HG03064 (cell line): ENCODE measurements at regions not wholly inside any gene's neighbourhood (a gene's known extent, or its start where the extent isn't known, plus 50 kb on each side); places are given as distances from the start of the nearest gene placed in this dataset.

Source experiments
- ATAC-seq: cut with Tn5 transposase; IDR thresholded peaks from one replicate; pipeline ENCODE4 v1.9.1; 2021; ENCODE audit warnings: low read depth; ENCODE audit not compliant: unreplicated experiment

DNA sequence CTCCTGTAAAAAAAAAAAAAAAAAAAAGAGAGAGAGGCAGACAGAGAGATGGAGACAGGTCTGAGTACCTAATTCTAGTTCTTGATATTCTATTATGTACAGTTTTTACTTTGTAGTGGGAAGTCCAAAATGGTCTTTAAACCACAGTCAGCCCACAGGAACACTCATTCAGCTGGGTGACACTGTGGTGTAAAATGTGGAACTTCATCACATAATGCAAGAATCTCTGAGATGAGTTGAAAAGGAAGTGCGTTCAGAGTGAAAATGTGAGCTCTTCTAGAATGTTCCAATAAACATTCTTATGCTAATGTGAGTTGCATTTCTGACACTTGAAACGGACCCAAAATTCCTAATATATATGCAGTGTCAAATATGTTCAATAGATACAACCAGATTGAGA lies 972.1 kb downstream of the CDH11 start:
- no peak for ATAC-seq

GRCh38 chr16:64148356-64148755 lies 973.5 kb downstream of the CDH11 start:
- ATAC-seq: no peak

DNA sequence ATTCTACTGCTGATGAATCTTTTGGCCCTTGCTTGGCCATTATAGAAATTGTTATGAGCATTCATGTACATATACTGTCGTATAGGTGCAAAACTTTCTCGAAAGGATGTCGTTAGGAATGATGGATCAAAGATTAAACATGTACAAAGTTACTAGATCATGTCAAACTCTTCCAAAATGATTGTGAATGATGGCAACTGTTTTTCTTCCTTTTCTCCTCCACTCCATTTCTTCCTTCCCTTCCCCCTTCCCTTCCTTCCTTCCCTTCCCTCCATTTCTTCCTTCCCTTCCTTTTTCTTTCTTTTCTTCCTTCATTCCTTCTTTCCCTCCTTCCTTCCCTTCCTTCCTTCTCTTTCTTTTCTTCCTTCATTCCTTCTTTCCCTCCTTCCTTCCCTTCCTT lies 973.9 kb downstream of the CDH11 start:
- ATAC-seq: no peak

- no peak for ATAC-seq
Measured at GRCh38 chr16:64144617-64145016, 977.2 kb downstream of the CDH11 start.

DNA sequence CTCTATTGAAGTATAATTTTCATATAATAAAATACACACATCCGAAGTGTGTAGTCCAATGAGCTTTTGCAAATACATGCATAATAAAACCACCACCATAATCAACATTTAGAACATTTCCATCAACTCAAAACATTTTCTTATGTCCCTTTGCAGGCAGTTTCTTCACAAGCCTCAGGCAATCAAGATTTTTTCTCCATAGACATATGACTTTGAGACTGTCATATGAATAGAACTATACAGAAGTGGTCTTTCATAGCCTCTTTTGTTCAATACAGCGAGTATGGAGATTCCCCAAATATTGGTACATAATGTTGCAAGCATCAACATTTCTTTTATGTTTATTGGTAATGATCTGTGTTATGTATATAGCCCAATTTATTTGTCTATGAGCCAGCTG lies 983.2 kb downstream of the CDH11 start:
- no peak for ATAC-seq

GRCh38 chr16:64138006-64138405 lies 983.9 kb downstream of the CDH11 start:
- ATAC-seq: no peak

DNA sequence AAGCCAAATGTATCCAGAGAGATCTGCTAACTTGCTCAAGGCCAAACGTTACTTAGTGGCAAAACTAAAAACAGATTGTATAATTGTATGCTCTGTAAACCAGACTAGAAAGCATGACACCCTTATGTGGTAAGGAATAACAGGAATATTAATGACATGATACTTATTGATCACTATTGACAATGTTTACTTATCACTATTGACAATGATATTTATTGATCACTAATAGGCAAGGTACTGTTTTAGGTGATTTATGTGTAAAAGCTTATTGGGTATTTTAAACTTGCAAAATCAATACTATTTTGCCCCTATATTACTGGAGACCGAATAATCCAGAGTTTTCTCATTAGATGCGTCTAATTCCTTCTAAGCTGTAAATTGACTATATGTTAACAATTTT lies 985.1 kb downstream of the CDH11 start:
- ATAC-seq: no peak

DNA sequence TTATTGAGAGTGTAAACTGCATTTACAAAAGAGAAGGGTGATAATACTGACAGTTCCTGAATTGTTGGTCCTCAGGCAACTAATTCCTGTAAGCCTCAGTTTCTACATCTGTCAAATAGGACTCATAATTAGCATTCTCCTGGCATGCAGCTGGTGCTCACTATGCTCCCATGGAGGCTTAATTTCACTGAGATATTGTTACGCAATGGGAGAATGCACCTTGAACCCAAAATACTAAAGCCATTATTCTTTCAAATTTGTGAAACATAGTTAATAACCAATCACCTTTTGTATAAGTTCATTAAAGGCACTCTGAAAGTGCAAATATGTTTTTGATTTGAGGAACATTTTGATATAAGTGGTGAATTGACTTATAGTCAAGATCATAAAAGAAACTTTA lies 985.5 kb downstream of the CDH11 start:
- ATAC-seq: no peak

DNA sequence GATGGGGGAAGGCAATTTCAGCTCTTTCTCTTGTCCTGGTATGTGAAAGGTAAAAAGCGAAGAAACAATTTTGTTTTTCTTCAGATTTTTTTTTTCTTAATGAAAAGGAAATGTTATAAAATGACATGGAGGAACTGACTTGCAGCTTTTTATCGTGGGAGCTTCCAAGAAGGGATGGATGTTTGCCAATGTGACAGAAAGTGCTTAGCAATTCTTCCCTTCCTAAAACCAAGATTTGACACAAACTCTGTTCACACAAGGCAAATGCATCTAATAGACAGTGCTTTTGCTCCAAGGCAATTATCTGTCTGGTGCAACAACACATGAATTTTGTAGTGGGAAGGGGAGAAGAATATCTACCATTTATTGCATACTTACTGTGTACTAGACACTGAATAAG lies 988.5 kb downstream of the CDH11 start:
- no peak for ATAC-seq

- no peak for ATAC-seq
Measured at GRCh38 chr16:64132759-64133361, 989.0 kb downstream of the CDH11 start.

DNA sequence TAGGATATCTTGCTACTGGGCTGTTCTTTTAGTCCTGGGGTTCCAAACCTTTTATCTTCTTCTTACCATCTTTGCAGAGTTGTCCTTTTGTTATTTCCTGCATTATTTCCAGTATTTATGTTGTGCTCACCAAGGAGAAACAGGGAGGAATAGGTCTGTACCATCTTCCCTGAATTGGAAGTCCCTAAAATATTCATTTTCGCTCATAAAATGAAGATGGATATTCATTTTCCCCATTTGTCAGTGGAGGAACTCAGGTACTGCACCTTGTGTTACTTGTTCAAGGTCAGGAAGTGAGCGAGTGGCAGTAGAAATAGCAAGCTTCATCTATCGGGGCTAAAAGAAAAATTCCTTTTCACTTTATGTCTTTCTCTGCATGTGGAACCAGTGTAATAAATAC lies 989.7 kb downstream of the CDH11 start:
- ATAC-seq: no peak

- no peak for ATAC-seq
Measured at GRCh38 chr16:64131423-64131822, 990.4 kb downstream of the CDH11 start.

GRCh38 chr16:64130140-64130539 lies 991.7 kb downstream of the CDH11 start:
- no peak for ATAC-seq

DNA sequence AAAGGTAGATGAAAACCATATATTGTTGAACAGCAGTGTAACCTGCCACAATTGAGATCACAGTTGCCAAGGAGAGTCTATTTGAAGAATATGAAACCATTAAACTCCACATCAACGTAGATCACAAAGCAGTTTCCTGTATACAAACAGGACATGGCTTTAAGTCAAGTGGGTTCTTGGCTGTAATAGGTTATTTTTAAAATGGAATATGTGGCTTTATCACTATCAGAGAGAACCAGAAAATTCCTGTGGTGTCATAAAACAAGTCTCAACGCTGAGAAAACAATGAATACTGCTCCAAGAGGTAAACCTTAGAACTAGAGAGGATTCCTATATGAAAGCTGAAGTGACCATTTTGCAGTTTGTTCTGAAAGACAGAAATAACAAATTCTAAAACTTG lies 999.7 kb downstream of the CDH11 start:
- no peak for ATAC-seq

DNA sequence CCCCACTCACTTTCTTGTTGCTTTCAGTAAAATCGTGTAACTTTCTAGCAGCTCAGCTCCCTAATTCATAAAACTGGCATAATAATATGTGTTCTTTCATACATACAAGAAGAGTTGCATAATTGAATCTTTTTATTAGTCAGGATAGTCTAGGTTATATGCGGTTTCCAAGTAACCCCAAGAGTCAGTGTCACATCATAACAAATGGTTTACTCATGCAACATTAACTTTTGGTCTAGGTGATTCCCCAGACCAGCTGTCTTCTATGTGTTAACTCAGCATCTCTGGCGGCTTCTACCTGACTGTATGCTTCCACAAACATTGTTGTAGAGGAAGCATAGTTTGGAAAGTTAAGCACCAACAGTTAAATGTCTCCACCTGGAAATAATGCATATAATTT lies 1000.4 kb downstream of the CDH11 start:
- ATAC-seq: no peak

DNA sequence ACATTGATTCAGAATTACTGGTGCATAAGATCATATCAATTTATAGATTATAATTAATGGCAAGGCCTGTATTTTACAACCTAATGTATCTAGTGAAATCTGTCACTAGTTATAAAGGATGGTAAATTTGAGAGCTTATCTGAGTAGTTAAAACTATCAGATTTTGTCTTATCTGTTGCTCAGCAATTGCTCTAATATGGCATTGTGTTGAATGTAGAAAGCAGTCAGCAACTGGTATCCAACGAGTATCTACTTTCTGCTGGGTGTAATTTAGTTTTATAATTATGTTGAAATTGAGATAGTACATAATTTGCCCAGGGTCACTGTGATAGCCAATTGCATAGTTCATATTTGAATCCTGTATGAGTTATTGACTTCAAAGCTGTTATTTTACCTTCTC lies 1005.7 kb downstream of the CDH11 start:
- no peak for ATAC-seq

DNA sequence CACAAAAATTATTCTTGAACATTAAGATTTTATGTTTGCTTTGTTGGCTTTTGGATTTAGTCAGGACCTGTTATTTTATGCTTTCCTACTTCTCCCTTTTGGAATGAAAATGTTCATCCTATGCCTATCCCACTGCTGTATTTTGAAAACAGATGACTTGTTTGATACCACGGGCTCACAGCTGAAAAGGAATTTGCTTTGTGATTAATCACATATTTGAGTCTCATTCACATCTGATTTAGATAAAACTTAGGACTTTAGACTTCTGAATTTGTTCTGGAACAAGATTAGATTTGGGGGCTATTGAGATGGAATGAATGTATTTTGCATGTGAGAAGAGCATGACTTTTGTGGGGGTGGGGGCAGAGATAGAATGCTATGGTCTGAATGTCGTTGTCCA lies 1012.6 kb downstream of the CDH11 start:
- no peak for ATAC-seq

DNA sequence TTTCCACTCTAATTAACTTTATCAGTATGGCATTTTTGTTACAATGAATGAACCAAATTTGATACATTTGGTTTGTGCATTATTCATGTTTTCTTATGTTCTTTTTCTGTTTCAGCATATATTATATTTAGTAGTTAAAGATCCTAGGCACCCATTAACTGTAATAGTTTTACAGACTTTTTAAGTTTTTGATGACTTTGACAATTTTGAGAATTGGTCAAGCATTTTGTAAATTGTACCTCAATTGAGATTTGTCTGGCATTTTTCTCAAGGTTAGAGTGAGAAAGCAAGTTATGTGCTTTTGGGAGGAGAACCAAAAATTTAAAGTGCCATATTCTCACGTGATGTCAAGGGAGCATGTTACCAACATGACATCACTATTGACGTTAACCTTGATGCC lies 1019.2 kb downstream of the CDH11 start:
- ATAC-seq: no peak

- no peak for ATAC-seq
Measured at GRCh38 chr16:64098451-64098850, 1023.4 kb downstream of the CDH11 start.

DNA sequence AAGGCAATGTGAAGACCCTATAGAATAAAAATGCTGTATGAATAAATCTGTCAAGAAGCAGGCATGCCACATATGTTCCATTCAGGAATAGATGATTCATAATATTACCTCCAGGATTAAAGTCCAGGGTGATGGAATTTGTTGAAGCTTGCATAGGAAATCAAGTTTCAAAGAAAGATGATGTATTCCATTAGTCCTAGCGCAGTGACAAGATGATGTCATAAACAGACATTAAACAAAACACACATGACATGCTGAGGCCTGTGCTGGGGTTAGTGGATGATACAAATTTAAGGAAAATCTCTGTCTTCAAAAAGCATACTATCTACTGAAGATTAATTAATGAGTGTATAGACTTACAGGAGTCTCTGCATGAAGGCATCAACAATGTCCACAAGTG lies 1025.2 kb downstream of the CDH11 start:
- ATAC-seq: no peak

DNA sequence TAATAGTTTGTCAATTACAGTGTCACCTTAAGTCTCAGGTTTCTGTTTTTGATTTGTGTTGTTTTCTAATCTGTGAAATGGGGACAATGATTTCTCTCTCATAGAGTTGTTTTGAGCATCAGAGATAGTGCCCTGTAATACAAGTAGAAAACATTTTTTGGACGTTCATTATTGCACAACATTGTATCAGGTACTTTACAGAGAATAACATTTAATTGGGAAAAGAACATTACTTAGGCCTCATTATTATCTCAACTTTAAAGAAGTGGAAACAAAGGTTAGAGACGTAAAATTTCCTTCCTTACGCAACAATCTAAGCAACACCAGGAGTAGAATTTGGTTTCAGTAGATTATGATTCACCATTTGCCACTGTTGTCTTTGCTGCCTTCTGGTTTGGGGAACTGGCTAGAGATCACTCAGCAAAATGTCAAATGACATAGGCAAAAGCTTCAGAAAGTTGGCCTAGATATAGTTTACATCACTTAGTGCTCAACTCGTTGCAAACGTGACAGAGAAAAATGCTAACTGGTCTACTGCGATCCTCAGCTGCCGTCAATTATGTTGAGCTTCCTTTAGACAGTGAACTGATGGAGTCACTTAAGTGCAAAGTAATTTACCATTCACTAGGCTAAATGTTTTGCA lies 1026.8 kb downstream of the CDH11 start:
- ATAC-seq: no peak

DNA sequence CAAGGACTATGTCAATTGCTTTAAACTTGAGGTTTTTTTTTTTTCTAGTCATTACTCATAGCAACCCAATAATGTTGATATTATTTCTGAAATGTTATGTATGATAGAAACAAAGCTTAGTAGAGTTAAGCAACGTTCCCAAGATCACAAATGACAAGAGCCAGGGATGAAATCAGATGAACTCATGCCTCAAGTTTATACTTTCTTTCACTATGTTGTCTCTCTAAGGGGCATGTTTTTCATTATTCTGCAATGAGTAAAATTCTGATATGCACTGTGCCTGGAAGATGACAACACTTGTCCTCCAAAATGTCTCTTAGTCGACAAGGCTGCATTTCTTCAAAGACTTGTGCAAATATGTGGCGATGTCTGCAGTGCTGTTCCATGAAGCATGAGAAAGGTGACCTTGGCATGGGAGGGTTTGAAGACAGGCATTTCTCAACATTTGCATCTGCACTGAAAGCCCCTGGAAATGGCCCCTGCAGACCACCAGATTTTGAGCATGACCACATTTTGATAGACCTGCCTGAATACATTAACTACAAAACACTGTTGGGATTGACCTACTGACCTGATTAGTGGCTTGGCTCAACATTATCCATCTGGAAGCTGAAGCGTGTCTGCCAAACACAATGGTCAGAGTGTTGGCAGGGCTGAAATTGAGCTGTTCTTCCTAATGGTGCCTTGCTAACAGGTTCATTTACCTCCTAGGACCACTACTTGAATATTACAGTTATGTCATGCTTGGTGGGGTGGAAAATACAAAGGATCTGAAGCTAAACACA lies 1027.5 kb downstream of the CDH11 start:
- ATAC-seq: no peak
